OCI-LY7 (cell line): ENCODE measurements at regions not wholly inside any gene's neighbourhood (a gene's known extent, or its start where the extent isn't known, plus 50 kb on each side); places are given as distances from the start of the nearest gene placed in this dataset.

Experiments
- BruUV-seq: library from RNA; stranded (reverse); fragments of 400-500 nt; replicated peaks from 2 replicates; lab custom pipeline; 2021; lab: Mats Ljungman, UMichigan
- CTCF ChIA-PET: fragments of 300-600 bp; sonication (Branson Sonifier 250); formaldehyde crosslinking; loops from one replicate; lab custom pipeline; 2022; ENCODE audit warnings: antibody characterized with exemption; ENCODE audit not compliant: unreplicated experiment; lab: Charles Lee
- POLR2A ChIA-PET: fragments of 300-600 bp; sonication (Branson Sonifier 250); formaldehyde crosslinking; loops from one replicate; lab custom pipeline; 2022; ENCODE audit warnings: antibody characterized with exemption; lab: Charles Lee
- DNase-seq: peaks from one replicate; pipeline ENCODE4 v3.0.0-alpha.2; 2015; ENCODE audit warnings: low spot score
- H2AFZ ChIP-seq: fragments of 200-600 bp; sonication (generic), shearing (Covaris generic); 2 replicates; pipeline ENCODE4 v1.6.1; 2014; ENCODE audit warnings: mild to moderate bottlenecking, antibody characterized with exemption, low read length, moderate library complexity
- H3K27ac ChIP-seq: fragments of 200-600 bp; sonication (generic); 2 replicates; pipeline ENCODE4 v1.5.1; 2014; ENCODE audit warnings: mixed run types, low read depth, mild to moderate bottlenecking, moderate library complexity, low read length, inconsistent platforms; ENCODE audit not compliant: poor library complexity, severe bottlenecking
- H3K36me3 ChIP-seq: fragments of 200-600 bp; sonication (generic); 2 replicates; pipeline ENCODE4 v1.6.1; 2014; ENCODE audit warnings: mild to moderate bottlenecking, antibody characterized with exemption, low read length, moderate library complexity, mixed read lengths; ENCODE audit not compliant: insufficient read depth
- H3K4me1 ChIP-seq: fragments of 200-600 bp; sonication (generic); 2 replicates; pipeline ENCODE4 v1.5.1; 2014; ENCODE audit warnings: mild to moderate bottlenecking, low read length; ENCODE audit not compliant: insufficient read depth, poor library complexity, severe bottlenecking
- H3K4me2 ChIP-seq: fragments of 200-600 bp; sonication (generic); 2 replicates; pipeline ENCODE4 v1.6.1; 2014; ENCODE audit warnings: mild to moderate bottlenecking, low read length
- H3K4me3 ChIP-seq: fragments of 200-600 bp; sonication (generic); 2 replicates; pipeline ENCODE4 v1.5.1; 2014; ENCODE audit warnings: mild to moderate bottlenecking, low read depth, low read length; ENCODE audit not compliant: poor library complexity, severe bottlenecking
- H3K79me2 ChIP-seq: fragments of 200-600 bp; sonication (generic); 2 replicates; pipeline ENCODE4 v1.6.1; 2016; ENCODE audit warnings: low read depth, mild to moderate bottlenecking, low read length, moderate library complexity, mixed read lengths; ENCODE audit not compliant: insufficient read depth
- H3K9me2 ChIP-seq: fragments of 200-600 bp; sonication (generic); 2 replicates; pipeline ENCODE4 v1.6.1; 2016; ENCODE audit warnings: mild to moderate bottlenecking, low read length, mixed read lengths; ENCODE audit not compliant: insufficient read depth
- H3K9me3 ChIP-seq: fragments of 200-600 bp; sonication (generic); 2 replicates; pipeline ENCODE4 v1.6.1; 2014; ENCODE audit warnings: mild to moderate bottlenecking, mixed run types, low read length, mixed read lengths
- H4K20me1 ChIP-seq: fragments of 200-600 bp; sonication (generic); 2 replicates; pipeline ENCODE4 v1.6.1; 2014; ENCODE audit warnings: mild to moderate bottlenecking, antibody characterized with exemption, low read length, moderate library complexity, mixed read lengths; ENCODE audit not compliant: insufficient read depth
- EZH2phosphoT487 ChIP-seq: fragments of 200-600 bp; sonication (generic); IDR thresholded peaks from 2 replicates; pipeline ENCODE4 v1.6.1; 2018; ENCODE audit warnings: low read depth, borderline replicate concordance, mild to moderate bottlenecking, mixed run types, antibody characterized with exemption, low read length, moderate library complexity, mixed read lengths
- intact Hi-C: fragments of 100-400 bp; cut with micrococcal nuclease; formaldehyde crosslinking; loops from one replicate; pipeline ENCODE4 v1.10.0; 2022; ENCODE audit not compliant: unreplicated experiment
- TF ChIP-seq, protein P1 (sequence below): fragments of 200-600 bp; sonication (generic); conservative IDR thresholded peaks from 2 replicates; pipeline ENCODE4 v1.5.1; 2014; ENCODE audit warnings: mild to moderate bottlenecking, antibody characterized with exemption, low read length, moderate library complexity, mixed read lengths

DNA sequence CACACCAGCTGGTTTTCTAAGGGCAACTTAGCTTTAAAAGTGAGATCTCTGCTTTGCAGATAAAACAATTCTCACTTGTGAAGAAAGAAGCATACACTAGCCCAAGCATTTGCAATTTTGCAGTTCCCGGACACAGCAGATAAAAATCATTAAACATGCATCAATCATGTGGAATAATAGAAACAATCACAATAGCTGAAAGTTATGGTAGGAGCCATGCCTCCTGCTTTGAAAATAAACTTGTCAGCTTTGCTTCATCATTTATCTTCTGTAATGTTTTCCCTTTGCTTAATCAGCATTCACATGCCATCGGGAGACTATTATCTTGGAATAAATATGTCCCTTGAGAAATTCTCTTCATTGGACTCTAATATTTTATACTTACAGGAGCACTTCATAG, 60.3 kb upstream of the DAB2 start:
- H4K20me1 ChIP-seq = no peaks in the 10 kb centered on the region
- CTCF ChIA-PET = no interaction called here
- no peaks in the 10 kb centered on the region for H3K36me3 ChIP-seq
- H3K4me3 ChIP-seq = no peak overlapping the region
- H3K9me2 ChIP-seq = no peaks in the 10 kb centered on the region
- BruUV-seq = no TSS peak
- TF ChIP-seq, protein P1, sequence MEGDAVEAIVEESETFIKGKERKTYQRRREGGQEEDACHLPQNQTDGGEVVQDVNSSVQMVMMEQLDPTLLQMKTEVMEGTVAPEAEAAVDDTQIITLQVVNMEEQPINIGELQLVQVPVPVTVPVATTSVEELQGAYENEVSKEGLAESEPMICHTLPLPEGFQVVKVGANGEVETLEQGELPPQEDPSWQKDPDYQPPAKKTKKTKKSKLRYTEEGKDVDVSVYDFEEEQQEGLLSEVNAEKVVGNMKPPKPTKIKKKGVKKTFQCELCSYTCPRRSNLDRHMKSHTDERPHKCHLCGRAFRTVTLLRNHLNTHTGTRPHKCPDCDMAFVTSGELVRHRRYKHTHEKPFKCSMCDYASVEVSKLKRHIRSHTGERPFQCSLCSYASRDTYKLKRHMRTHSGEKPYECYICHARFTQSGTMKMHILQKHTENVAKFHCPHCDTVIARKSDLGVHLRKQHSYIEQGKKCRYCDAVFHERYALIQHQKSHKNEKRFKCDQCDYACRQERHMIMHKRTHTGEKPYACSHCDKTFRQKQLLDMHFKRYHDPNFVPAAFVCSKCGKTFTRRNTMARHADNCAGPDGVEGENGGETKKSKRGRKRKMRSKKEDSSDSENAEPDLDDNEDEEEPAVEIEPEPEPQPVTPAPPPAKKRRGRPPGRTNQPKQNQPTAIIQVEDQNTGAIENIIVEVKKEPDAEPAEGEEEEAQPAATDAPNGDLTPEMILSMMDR = no peak
- no peak for TF ChIP-seq EZH2phosphoT487
- no peak for DNase-seq
- intact Hi-C loops = no loop called here
- POLR2A ChIA-PET = interaction anchor here (0.5 to 1.2 kb wide), 2 partner anchors 9 to 330 kb away, joined by 3 to 5 read pairs; no protein-coding TSS in a partner anchor
- no peaks in the 10 kb centered on the region for H3K9me3 ChIP-seq
- no peaks in the 10 kb centered on the region for H3K79me2 ChIP-seq
- no peaks in the 10 kb centered on the region for H3K4me1 ChIP-seq
- no peak overlapping the region for H3K27ac ChIP-seq
- H3K4me2 ChIP-seq = no peak overlapping the region
- H2AFZ ChIP-seq = no peak overlapping the region

GRCh38 chr5:39484673-39485072, 59.9 kb upstream of the DAB2 start:
- Histone ChIP-seq H2AFZ (no peak overlapping the region), H3K4me2 (no peak overlapping the region), H3K79me2 (no peaks in the 10 kb centered on the region), H3K9me2 (no peaks in the 10 kb centered on the region), H3K27ac (no peak overlapping the region), H3K4me3 (no peak overlapping the region), H3K4me1 (no peaks in the 10 kb centered on the region), H3K9me3 (no peaks in the 10 kb centered on the region), H4K20me1 (no peaks in the 10 kb centered on the region), H3K36me3 (no peaks in the 10 kb centered on the region)
- intact Hi-C loops = no loop called here
- ChIA-PET POLR2A (interaction anchor here (1.2 kb wide), 1 partner anchor 8 kb away, joined by 3 read pairs; no protein-coding TSS in a partner anchor), CTCF (no interaction called here)
- BruUV-seq = no TSS peak
- no peak for DNase-seq
- TF ChIP-seq, protein P1 = no peak
- TF ChIP-seq EZH2phosphoT487 = no peak

GRCh38 chr5:39482098-39482497, 57.3 kb upstream of the DAB2 start:
- no peak for TF ChIP-seq EZH2phosphoT487
- TF ChIP-seq, protein P1 = no peak
- CTCF ChIA-PET = no interaction called here

More at GRCh38 chr5:39482098-39482497, 57.3 kb upstream of the DAB2 start:
- H3K4me1 ChIP-seq = no peaks in the 10 kb centered on the region
- no peaks in the 10 kb centered on the region for H3K9me3 ChIP-seq
- no peak overlapping the region for H3K27ac ChIP-seq
- no peaks in the 10 kb centered on the region for H4K20me1 ChIP-seq
- no peak overlapping the region for H3K4me2 ChIP-seq
- H2AFZ ChIP-seq = no peak overlapping the region
- no peak overlapping the region for H3K4me3 ChIP-seq
- intact Hi-C loops = no loop called here
- no peak for DNase-seq
- BruUV-seq = no TSS peak
- no peaks in the 10 kb centered on the region for H3K36me3 ChIP-seq
- no peaks in the 10 kb centered on the region for H3K79me2 ChIP-seq
- POLR2A ChIA-PET = interaction anchor here (0.9 kb wide), 1 partner anchor 69 kb away, joined by 4 read pairs; no protein-coding TSS in a partner anchor
- no peaks in the 10 kb centered on the region for H3K9me2 ChIP-seq
